H1 (cell line): ENCODE measurements at regions not wholly inside any gene's neighbourhood (a gene's known extent, or its start where the extent isn't known, plus 50 kb on each side); places are given as distances from the start of the nearest gene placed in this dataset.

Experiments
- CTCF ChIA-PET: fragments of 300-600 bp; sonication (Branson Sonifier 250); formaldehyde crosslinking; loops from one replicate; lab custom pipeline; 2021; ENCODE audit not compliant: partially characterized antibody; lab: Charles Lee
- POLR2A ChIA-PET: fragments of 300-600 bp; sonication (Branson Sonifier 250); formaldehyde crosslinking; loops from one replicate; lab custom pipeline; 2021; ENCODE audit warnings: inconsistent platforms; ENCODE audit not compliant: partially characterized antibody; lab: Charles Lee
- DNase-seq, 2 experiments: peaks; one replicate each; pipeline versions ENCODE4 v3.0.0 to v3.0.0-alpha.2; 2010 to 2022; ENCODE audit warnings: low spot score in 2 of 2, low read depth in 1 of 2, mixed read lengths in 1 of 2
- FAIRE-seq: peaks from 2 replicates; lab custom pipeline; 2011; peaks lifted over from hg19 to GRCh38; lab: Jason Lieb, UNC
- H2AFZ ChIP-seq: 2 replicates; pipeline ENCODE4 v1.8.1; 2012; ENCODE audit warnings: low read length, inconsistent platforms
- H2AK5ac ChIP-seq: 2 replicates; pipeline ENCODE4 v1.6.1; 2013; ENCODE audit warnings: low read depth, low read length
- H2BK120ac ChIP-seq: replicated peaks from 2 replicates; pipeline ENCODE3; 2013; ENCODE audit warnings: low read depth, low read length, inconsistent platforms
- H2BK12ac ChIP-seq: 2 replicates; pipeline ENCODE4 v1.6.1; 2013; ENCODE audit warnings: low read depth, low read length
- H2BK15ac ChIP-seq: 2 replicates; pipeline ENCODE4 v1.6.1; 2013; ENCODE audit warnings: low read length
- H2BK20ac ChIP-seq: 2 replicates; pipeline ENCODE4 v1.6.1; 2013; ENCODE audit warnings: low read length
- H2BK5ac ChIP-seq: 2 replicates; pipeline ENCODE4 v1.6.1; 2013; ENCODE audit warnings: low read depth, low read length
- H3K14ac ChIP-seq: 2 replicates; pipeline ENCODE4 v1.6.1; 2013; ENCODE audit warnings: inconsistent platforms; ENCODE audit not compliant: insufficient read length
- H3K18ac ChIP-seq: 2 replicates; pipeline ENCODE4 v1.6.1; 2013; ENCODE audit warnings: low read length; ENCODE audit errors: extremely low read depth
- H3K23ac ChIP-seq: 2 replicates; pipeline ENCODE4 v1.6.1; 2013; ENCODE audit warnings: inconsistent platforms; ENCODE audit not compliant: insufficient read length
- H3K23me2 ChIP-seq: 2 replicates; pipeline ENCODE4 v1.6.1; 2013; ENCODE audit warnings: low read depth, low read length
- H3K27ac ChIP-seq: 2 replicates; pipeline ENCODE4 v1.6.1; 2011; ENCODE audit warnings: low read depth, low read length, inconsistent platforms
- H3K27me3 ChIP-seq, 4 experiments: replicated peaks in 1 of 4; 1 replicate in 1 of 4; 2 replicates in 3 of 4; pipeline versions ENCODE4 v1.6.1 to v1.8.1; 2011 to 2013; ENCODE audit warnings: low read length in 3 of 4, mild to moderate bottlenecking in 3 of 4, inconsistent platforms in 2 of 4, mixed read lengths in 2 of 4, moderate library complexity in 1 of 4; ENCODE audit not compliant: control insufficient read depth in 3 of 4, insufficient read depth in 3 of 4; ENCODE audit errors: extremely low read depth in 1 of 4
- H3K36me3 ChIP-seq, 4 experiments: 2 replicates each; pipeline versions ENCODE4 v1.6.1 to v1.8.1; 2011 to 2013; ENCODE audit warnings: mild to moderate bottlenecking in 4 of 4, low read length in 3 of 4, moderate library complexity in 2 of 4, control low read depth in 1 of 4, inconsistent platforms in 1 of 4; ENCODE audit not compliant: insufficient read depth in 4 of 4, control insufficient read depth in 2 of 4
- H3K4ac ChIP-seq: replicated peaks from 2 replicates; pipeline ENCODE3; 2013; ENCODE audit warnings: low read length, low read depth, mixed read lengths, inconsistent platforms; ENCODE audit not compliant: insufficient read length
- H3K4me1 ChIP-seq, 4 experiments: replicated peaks in 1 of 4; 1 replicate in 1 of 4; 2 replicates in 3 of 4; pipeline versions ENCODE4 v1.6.1 to v1.8.1; 2011 to 2013; ENCODE audit warnings: low read length in 3 of 4, inconsistent platforms in 2 of 4, mixed read lengths in 1 of 4; ENCODE audit not compliant: insufficient read depth in 4 of 4, control insufficient read depth in 3 of 4
- H3K4me2 ChIP-seq, 2 experiments: 2 replicates each; pipeline versions ENCODE4 v1.6.1 to v1.8.1; 2011 to 2013; ENCODE audit warnings: low read depth in 2 of 2, low read length in 2 of 2, control low read depth in 1 of 2, inconsistent platforms in 1 of 2, mild to moderate bottlenecking in 1 of 2; ENCODE audit not compliant: insufficient read depth in 1 of 2
- H3K4me3 ChIP-seq, 4 experiments: fragments of 200-600, 300-600 bp in 1 of 4; sonication (generic), shearing (Covaris generic), sonication (Bioruptor Twin) in 1 of 4; 2 replicates each; pipeline versions ENCODE4 v1.5.1 to v1.8.1; 2011 to 2016; ENCODE audit warnings: low read length in 4 of 4, low read depth in 3 of 4, control low read depth in 2 of 4, inconsistent platforms in 2 of 4, mild to moderate bottlenecking in 2 of 4, mixed read lengths in 1 of 4, moderate library complexity in 1 of 4; ENCODE audit not compliant: insufficient read depth in 2 of 4; ENCODE audit errors: extremely low read depth in 1 of 4
- H3K56ac ChIP-seq: replicated peaks from 2 replicates; pipeline ENCODE3; 2013; ENCODE audit warnings: low read depth, mild to moderate bottlenecking, mixed read lengths, low read length, inconsistent platforms; ENCODE audit not compliant: insufficient read length
- H3K79me1 ChIP-seq: 2 replicates; pipeline ENCODE4 v1.6.1; 2013; ENCODE audit warnings: low read depth, low read length, control low read depth
- H3K79me2 ChIP-seq, 2 experiments: 2 replicates each; pipeline versions ENCODE4 v1.6.1 to v1.8.1; 2012 to 2013; ENCODE audit warnings: low read length in 2 of 2, mild to moderate bottlenecking in 2 of 2, inconsistent platforms in 1 of 2; ENCODE audit not compliant: insufficient read depth in 2 of 2, control insufficient read depth in 1 of 2
- H3K9ac ChIP-seq, 4 experiments: replicated peaks in 1 of 4; 1 replicate in 1 of 4; 2 replicates in 3 of 4; pipeline versions ENCODE4 v1.6.1 to v1.8.1; 2011 to 2013; ENCODE audit warnings: low read depth in 3 of 4, low read length in 3 of 4, control low read depth in 2 of 4, mild to moderate bottlenecking in 2 of 4, moderate library complexity in 2 of 4, inconsistent platforms in 1 of 4; ENCODE audit errors: extremely low read depth in 1 of 4
- H3K9me3 ChIP-seq, 2 experiments: 2 replicates each; pipeline versions ENCODE4 v1.6.1 to v1.8.1; 2012 to 2013; ENCODE audit warnings: mild to moderate bottlenecking in 2 of 2, moderate library complexity in 2 of 2, control low read depth in 1 of 2, inconsistent platforms in 1 of 2, low read depth in 1 of 2, low read length in 1 of 2, mixed read lengths in 1 of 2; ENCODE audit not compliant: insufficient read depth in 2 of 2
- H4K20me1 ChIP-seq, 2 experiments: replicated peaks in 1 of 2; 2 replicates each; pipeline versions ENCODE3 to v1.8.1; 2011 to 2013; ENCODE audit warnings: inconsistent platforms in 2 of 2, low read length in 2 of 2, mild to moderate bottlenecking in 1 of 2; ENCODE audit not compliant: insufficient read depth in 2 of 2, control insufficient read depth in 1 of 2
- H4K5ac ChIP-seq: 2 replicates; pipeline ENCODE4 v1.6.1; 2013; ENCODE audit warnings: low read length, low read depth, mixed read lengths, inconsistent platforms; ENCODE audit not compliant: insufficient read length
- H4K8ac ChIP-seq: 2 replicates; pipeline ENCODE4 v1.8.0; 2013; ENCODE audit warnings: mild to moderate bottlenecking, moderate library complexity, low read length, inconsistent platforms; ENCODE audit not compliant: insufficient read depth; ENCODE audit errors: extremely low read depth
- H4K91ac ChIP-seq: replicated peaks from 2 replicates; pipeline ENCODE3; 2013; ENCODE audit warnings: low read length, mixed read lengths, inconsistent platforms; ENCODE audit not compliant: insufficient read length
- ATF2 ChIP-seq: IDR thresholded peaks from 2 replicates; pipeline ENCODE4 v1.6.1; 2012; ENCODE audit warnings: low read length, inconsistent platforms
- CREB1 ChIP-seq: IDR thresholded peaks from 2 replicates; pipeline ENCODE4 v1.6.1; 2012; ENCODE audit warnings: inconsistent platforms
- FOSL1 ChIP-seq: IDR thresholded peaks from 2 replicates; pipeline ENCODE4 v1.6.1; 2011; ENCODE audit warnings: mild to moderate bottlenecking, low read depth, low read length, moderate library complexity; ENCODE audit not compliant: insufficient read depth
- GABPA ChIP-seq: IDR thresholded peaks from 2 replicates; pipeline ENCODE4 v1.6.1; 2011; ENCODE audit warnings: mild to moderate bottlenecking, low read length, moderate library complexity, borderline replicate concordance; ENCODE audit not compliant: insufficient read depth
- GTF2F1 ChIP-seq: IDR thresholded peaks from 2 replicates; pipeline ENCODE4 v1.6.1; 2012; ENCODE audit warnings: low read depth, low read length, improper control_type of control experiment, borderline replicate concordance
- JUND ChIP-seq: IDR thresholded peaks from 2 replicates; pipeline ENCODE4 v1.6.1; 2011; ENCODE audit warnings: mild to moderate bottlenecking, improper control_type of control experiment, low read length
- SP4 ChIP-seq: IDR thresholded peaks from 2 replicates; pipeline ENCODE4 v1.6.1; 2012; ENCODE audit warnings: low read length, inconsistent platforms
- TF ChIP-seq, protein P1 (sequence below), 3 experiments: IDR thresholded peaks; 1 replicate in 2 of 3; 2 replicates in 1 of 3; pipeline versions ENCODE4 v1.5.1 to v1.6.1; 2011; ENCODE audit warnings: low read length in 3 of 3, mild to moderate bottlenecking in 3 of 3, inconsistent platforms in 2 of 3, low read depth in 1 of 3, moderate library complexity in 1 of 3; ENCODE audit not compliant: insufficient read depth in 1 of 3; ENCODE audit errors: control extremely low read depth in 1 of 3

DNA sequence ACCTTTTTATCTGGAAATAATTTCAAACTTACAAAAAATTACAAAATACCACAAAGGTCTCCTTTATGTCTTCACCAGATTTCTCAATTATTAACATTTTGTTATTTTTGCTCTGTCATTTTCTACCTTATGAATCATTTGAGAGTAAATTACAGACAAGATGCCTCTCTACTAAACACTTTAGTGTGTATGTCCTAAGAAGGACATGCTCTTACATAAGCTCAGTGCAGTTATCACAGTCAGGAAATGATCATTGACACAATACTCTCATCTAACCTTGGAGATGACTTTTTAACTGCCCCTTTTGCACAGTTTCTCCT, 378.9 kb upstream of the RUNX1 start:
- no peak overlapping the region for H4K91ac ChIP-seq
- H3K79me1 ChIP-seq = no peaks in the 10 kb centered on the region
- no peaks in the 10 kb centered on the region for H4K20me1 ChIP-seq
- H2AFZ ChIP-seq = no peak overlapping the region
- no peak overlapping the region for H4K5ac ChIP-seq
- no peaks in the 10 kb centered on the region for H3K23me2 ChIP-seq
- no peak overlapping the region for H2BK12ac ChIP-seq
- no peak overlapping the region for H3K4ac ChIP-seq
- H2BK15ac ChIP-seq = no peak overlapping the region
- FAIRE-seq = no peak
- H3K79me2 ChIP-seq = no peaks in the 10 kb centered on the region
- H2BK120ac ChIP-seq = no peak overlapping the region
- H3K23ac ChIP-seq = no peak overlapping the region
- DNase-seq = no peak
- no peak overlapping the region for H3K9ac ChIP-seq
- H3K9me3 ChIP-seq = peaks cover 6 to 14% of the 10 kb centered on the region in 2 experiments
- H3K18ac ChIP-seq = no peak overlapping the region
- H3K36me3 ChIP-seq = peaks cover 0 to 7% (median 0%) of the 10 kb centered on the region in 4 experiments; a peak in 1 of 8 replicates
- H2AK5ac ChIP-seq = no peak overlapping the region
- POLR2A ChIA-PET = no interaction called here
- no peak overlapping the region for H3K56ac ChIP-seq
- H3K14ac ChIP-seq = no peak overlapping the region
- H3K4me3 ChIP-seq = no peak overlapping the region
- H3K4me1 ChIP-seq = peaks cover 0 to 4% (median 3%) of the 10 kb centered on the region in 4 experiments; a peak in 3 of 7 replicates
- H2BK5ac ChIP-seq = no peak overlapping the region
- CTCF ChIA-PET = interaction anchor here (0.6 to 2.7 kb wide), 4 partner anchors 9 to 156 kb away, joined by 3 to 10 read pairs (median 3); no protein-coding TSS in a partner anchor
- H4K8ac ChIP-seq = no peak overlapping the region
- no peaks in the 10 kb centered on the region for H3K27me3 ChIP-seq
- H2BK20ac ChIP-seq = no peak overlapping the region
- H3K4me2 ChIP-seq = no peak overlapping the region
- no peak overlapping the region for H3K27ac ChIP-seq
- TF ChIP-seq GABPA (no peak), ATF2 (no peak), JUND (no peak), GTF2F1 (no peak), CREB1 (no peak), SP4 (no peak), FOSL1 (no peak)
- TF ChIP-seq, protein P1, sequence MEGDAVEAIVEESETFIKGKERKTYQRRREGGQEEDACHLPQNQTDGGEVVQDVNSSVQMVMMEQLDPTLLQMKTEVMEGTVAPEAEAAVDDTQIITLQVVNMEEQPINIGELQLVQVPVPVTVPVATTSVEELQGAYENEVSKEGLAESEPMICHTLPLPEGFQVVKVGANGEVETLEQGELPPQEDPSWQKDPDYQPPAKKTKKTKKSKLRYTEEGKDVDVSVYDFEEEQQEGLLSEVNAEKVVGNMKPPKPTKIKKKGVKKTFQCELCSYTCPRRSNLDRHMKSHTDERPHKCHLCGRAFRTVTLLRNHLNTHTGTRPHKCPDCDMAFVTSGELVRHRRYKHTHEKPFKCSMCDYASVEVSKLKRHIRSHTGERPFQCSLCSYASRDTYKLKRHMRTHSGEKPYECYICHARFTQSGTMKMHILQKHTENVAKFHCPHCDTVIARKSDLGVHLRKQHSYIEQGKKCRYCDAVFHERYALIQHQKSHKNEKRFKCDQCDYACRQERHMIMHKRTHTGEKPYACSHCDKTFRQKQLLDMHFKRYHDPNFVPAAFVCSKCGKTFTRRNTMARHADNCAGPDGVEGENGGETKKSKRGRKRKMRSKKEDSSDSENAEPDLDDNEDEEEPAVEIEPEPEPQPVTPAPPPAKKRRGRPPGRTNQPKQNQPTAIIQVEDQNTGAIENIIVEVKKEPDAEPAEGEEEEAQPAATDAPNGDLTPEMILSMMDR (IDR thresholded peaks at IDR 0.05; ENCODE audit: control extremely low read depth in 1 of 3, insufficient read depth in 1 of 3, low read depth in 1 of 3, low read length in 3 of 3) = no peak
